Fibroblast of lung (primary cell): ENCODE measurements at regions not wholly inside any gene's neighbourhood (a gene's known extent, or its start where the extent isn't known, plus 50 kb on each side); places are given as distances from the start of the nearest gene placed in this dataset.

Source experiments
- DNase-seq, 2 donors: peaks; one replicate each; pipeline versions ENCODE4 v3.0.0 to v3.0.0-alpha.2; 2010; ENCODE audit warnings: low read depth in 2 of 2
- H2AFZ ChIP-seq: 2 replicates; pipeline ENCODE4 v1.5.1; 2012; ENCODE audit warnings: low read length, control low read depth, inconsistent platforms
- H3K27ac ChIP-seq: 2 replicates; pipeline ENCODE4 v1.5.1; 2011; ENCODE audit warnings: low read length, control low read depth; ENCODE audit not compliant: insufficient read depth
- H3K27me3 ChIP-seq: 2 replicates; pipeline ENCODE4 v1.5.1; 2011; ENCODE audit warnings: mild to moderate bottlenecking, low read length; ENCODE audit not compliant: control insufficient read depth, insufficient read depth
- H3K36me3 ChIP-seq: 2 replicates; pipeline ENCODE4 v1.5.1; 2011; ENCODE audit warnings: low read length; ENCODE audit not compliant: control insufficient read depth, insufficient read depth
- H3K4me1 ChIP-seq: 2 replicates; pipeline ENCODE4 v1.5.1; 2011; ENCODE audit warnings: low read length; ENCODE audit not compliant: control insufficient read depth, insufficient read depth; ENCODE audit errors: extremely low read depth
- H3K4me2 ChIP-seq: 2 replicates; pipeline ENCODE4 v1.5.1; 2011; ENCODE audit warnings: low read length, control low read depth; ENCODE audit not compliant: insufficient read depth; ENCODE audit errors: extremely low read depth
- H3K4me3 ChIP-seq, 4 experiments: fragments of 200-600 bp in 1 of 4; sonication (generic) in 1 of 4; replicated peaks in 1 of 4; 2 replicates each; pipeline ENCODE4 v1.5.1; 2011 to 2016; ENCODE audit warnings: low read length in 4 of 4, low read depth in 3 of 4, mild to moderate bottlenecking in 3 of 4, control low read depth in 2 of 4, inconsistent platforms in 1 of 4, mixed read lengths in 1 of 4; ENCODE audit not compliant: insufficient read depth in 1 of 4; ENCODE audit errors: control extremely low read depth in 1 of 4
- H3K79me2 ChIP-seq: 2 replicates; pipeline ENCODE4 v1.5.1; 2012; ENCODE audit warnings: mild to moderate bottlenecking, low read length, inconsistent platforms; ENCODE audit not compliant: control insufficient read depth, insufficient read depth
- H3K9ac ChIP-seq: 2 replicates; pipeline ENCODE4 v1.5.1; 2011; ENCODE audit warnings: mild to moderate bottlenecking, low read length, control low read depth; ENCODE audit not compliant: insufficient read depth
- H3K9me3 ChIP-seq: 2 replicates; pipeline ENCODE4 v1.5.1; 2012; ENCODE audit warnings: low read depth, low read length; ENCODE audit not compliant: control insufficient read depth, insufficient read depth
- H4K20me1 ChIP-seq: 2 replicates; pipeline ENCODE4 v1.5.1; 2011; ENCODE audit warnings: low read length; ENCODE audit not compliant: control insufficient read depth, insufficient read depth; ENCODE audit errors: extremely low read depth
- CTCF ChIP-seq, 2 donors: IDR thresholded peaks in 1 of 2; conservative IDR thresholded peaks in 1 of 2; 1 replicate in 1 of 2; 2 replicates in 1 of 2; pipeline ENCODE4 v1.5.1; 2011 to 2012; ENCODE audit warnings: low read length in 2 of 2, control low read depth in 1 of 2, inconsistent platforms in 1 of 2, low read depth in 1 of 2, mild to moderate bottlenecking in 1 of 2
- EZH2 ChIP-seq: IDR thresholded peaks from 2 replicates; pipeline ENCODE4 v1.5.1; 2012; ENCODE audit warnings: low read length, control low read depth, mild to moderate bottlenecking; ENCODE audit errors: missing control alignments

GRCh38 chr6:4636881-4637224 lies 139.4 kb upstream of the CDYL start:
- Histone ChIP-seq H3K36me3 (no peaks in the 10 kb centered on the region), H3K9me3 (no peaks in the 10 kb centered on the region), H3K79me2 (no peaks in the 10 kb centered on the region), H3K27ac (no peak overlapping the region), H3K4me3 (no peak overlapping the region), H2AFZ (no peak overlapping the region), H3K4me2 (no peak overlapping the region), H3K27me3 (no peaks in the 10 kb centered on the region), H3K4me1 (no peaks in the 10 kb centered on the region), H3K9ac (no peak overlapping the region), H4K20me1 (no peaks in the 10 kb centered on the region)
- no peak for TF ChIP-seq CTCF (conservative IDR thresholded peaks at IDR 0.05 in 1 of 2, IDR thresholded peaks at IDR 0.05 in 1 of 2; ENCODE audit: low read depth in 1 of 2, low read length in 2 of 2)
- TF ChIP-seq EZH2, result no peak
- no peak for DNase-seq

GRCh38 chr6:4636191-4636880 lies 139.9 kb upstream of the CDYL start:
- H2AFZ ChIP-seq, result no peak overlapping the region

GRCh38 chr6:4635666-4636065 lies 140.5 kb upstream of the CDYL start:
- H3K4me3 ChIP-seq, result no peak overlapping the region
- no peaks in the 10 kb centered on the region for H3K4me1 ChIP-seq
- no peaks in the 10 kb centered on the region for H4K20me1 ChIP-seq
- no peaks in the 10 kb centered on the region for H3K27me3 ChIP-seq
- no peaks in the 10 kb centered on the region for H3K79me2 ChIP-seq
- H3K9ac ChIP-seq, result no peak overlapping the region
- H3K27ac ChIP-seq, result no peak overlapping the region
- peak in 1 of 2 donors; percentile 76 for DNase-seq
- H3K9me3 ChIP-seq, result no peaks in the 10 kb centered on the region
- H3K36me3 ChIP-seq, result no peaks in the 10 kb centered on the region
- TF ChIP-seq EZH2 (no peak), CTCF (conservative IDR thresholded peaks at IDR 0.05 in 1 of 2, IDR thresholded peaks at IDR 0.05 in 1 of 2; ENCODE audit: low read depth in 1 of 2, low read length in 2 of 2) (no peak)
- no peak overlapping the region for H2AFZ ChIP-seq
- no peak overlapping the region for H3K4me2 ChIP-seq

More at GRCh38 chr6:4636191-4636880, 139.9 kb upstream of the CDYL start:
- no peaks in the 10 kb centered on the region for H3K36me3 ChIP-seq
- H3K9ac ChIP-seq, result no peak overlapping the region
- H3K4me3 ChIP-seq, result no peak overlapping the region
- H3K4me1 ChIP-seq, result no peaks in the 10 kb centered on the region
- TF ChIP-seq EZH2, result no peak
- TF ChIP-seq CTCF (conservative IDR thresholded peaks at IDR 0.05 in 1 of 2, IDR thresholded peaks at IDR 0.05 in 1 of 2; ENCODE audit: low read depth in 1 of 2, low read length in 2 of 2), result no peak
- DNase-seq, result no peak
- H4K20me1 ChIP-seq, result no peaks in the 10 kb centered on the region
- no peaks in the 10 kb centered on the region for H3K9me3 ChIP-seq
- no peak overlapping the region for H3K4me2 ChIP-seq
- H3K79me2 ChIP-seq, result no peaks in the 10 kb centered on the region
- no peak overlapping the region for H3K27ac ChIP-seq
- no peaks in the 10 kb centered on the region for H3K27me3 ChIP-seq
